Neuron (in vitro differentiated cells): ENCODE measurements at regions not wholly inside any gene's neighbourhood (a gene's known extent, or its start where the extent isn't known, plus 50 kb on each side); places are given as distances from the start of the nearest gene placed in this dataset.

Experiments
- H2AFZ ChIP-seq: one replicate; pipeline ENCODE4 v1.6.1; 2013; ENCODE audit warnings: low read depth, mild to moderate bottlenecking, inconsistent platforms, low read length, moderate library complexity
- H3K27me3 ChIP-seq: one replicate; pipeline ENCODE4 v1.6.1; 2013; ENCODE audit warnings: low read length; ENCODE audit not compliant: insufficient read depth
- H3K36me3 ChIP-seq: one replicate; pipeline ENCODE4 v1.6.1; 2013; ENCODE audit warnings: low read length; ENCODE audit not compliant: insufficient read depth
- H3K4me1 ChIP-seq: one replicate; pipeline ENCODE4 v1.6.1; 2013; ENCODE audit warnings: low read length; ENCODE audit not compliant: insufficient read depth
- H3K4me3 ChIP-seq: 2 replicates; pipeline ENCODE4 v1.5.1; 2013; ENCODE audit warnings: mild to moderate bottlenecking, low read length, moderate library complexity
- H3K9me3 ChIP-seq: one replicate; pipeline ENCODE4 v1.6.1; 2013; ENCODE audit warnings: low read length

DNA sequence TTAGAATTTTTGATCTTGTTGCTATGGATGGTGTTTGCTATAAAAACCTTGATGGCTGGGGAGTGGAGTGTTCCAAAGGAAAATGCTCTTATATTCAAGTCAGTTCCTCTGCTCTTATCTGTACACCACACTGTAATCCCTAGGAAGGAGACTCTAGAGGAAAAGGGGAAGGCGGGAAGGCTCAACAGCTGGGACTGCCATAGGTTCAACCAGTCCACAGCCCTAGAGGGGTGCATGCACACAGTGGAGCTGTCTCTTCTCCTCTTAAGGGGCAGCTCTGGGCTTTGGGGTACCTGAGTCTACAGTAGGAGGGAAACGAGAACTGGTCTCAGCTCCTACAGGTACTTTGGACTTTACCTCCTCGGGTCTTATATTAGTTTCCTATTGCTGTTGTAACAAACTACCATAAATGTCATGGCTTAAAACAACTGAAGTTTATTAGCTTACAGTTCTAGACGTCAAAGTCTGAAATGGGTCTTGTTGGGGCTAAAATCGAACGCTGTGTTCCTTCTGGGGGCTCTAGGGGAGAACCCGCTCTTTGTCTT, 77.2 kb upstream of the ZBED5 start:
- Histone ChIP-seq H3K4me3 (no peak overlapping the region), H3K4me1 (peaks cover 21% of the 10 kb centered on the region), H3K9me3 (no peaks in the 10 kb centered on the region), H3K36me3 (no peaks in the 10 kb centered on the region), H3K27me3 (no peaks in the 10 kb centered on the region), H2AFZ (no peak overlapping the region)

DNA sequence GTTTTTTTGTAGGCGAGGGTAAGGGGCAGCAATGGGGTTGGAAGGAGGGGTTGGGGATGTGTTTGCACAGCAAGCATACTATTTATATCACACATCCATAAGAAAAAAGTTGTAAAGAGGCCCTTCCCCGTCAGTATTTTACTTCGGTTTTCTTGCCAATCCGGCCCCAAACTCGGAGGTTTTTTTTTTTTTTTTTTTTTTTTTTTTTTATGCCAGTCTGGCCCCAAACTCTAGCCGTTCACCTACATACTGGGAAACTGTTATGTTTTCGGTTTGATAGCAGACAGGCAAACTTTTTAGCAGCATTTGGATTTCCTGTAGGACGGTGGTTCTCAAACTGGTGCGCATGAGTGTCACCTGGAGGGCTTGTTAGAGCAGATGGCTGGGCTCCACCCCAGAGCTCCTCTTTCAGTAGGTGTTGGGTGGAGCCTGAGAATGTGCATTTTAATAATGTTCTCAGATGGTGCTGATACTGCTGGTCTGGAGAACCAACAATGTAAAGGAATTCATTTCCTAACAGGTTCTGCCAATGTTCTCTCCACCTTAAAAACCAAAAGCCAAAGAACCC, 76.5 kb upstream of the ZBED5 start:
- H2AFZ ChIP-seq: peak overlapping the region; percentile 2
- H3K9me3 ChIP-seq: no peaks in the 10 kb centered on the region
- no peaks in the 10 kb centered on the region for H3K27me3 ChIP-seq
- peak overlapping the region; percentile 41 for H3K4me3 ChIP-seq
- no peaks in the 10 kb centered on the region for H3K36me3 ChIP-seq
- H3K4me1 ChIP-seq: peaks cover 21% of the 10 kb centered on the region

DNA sequence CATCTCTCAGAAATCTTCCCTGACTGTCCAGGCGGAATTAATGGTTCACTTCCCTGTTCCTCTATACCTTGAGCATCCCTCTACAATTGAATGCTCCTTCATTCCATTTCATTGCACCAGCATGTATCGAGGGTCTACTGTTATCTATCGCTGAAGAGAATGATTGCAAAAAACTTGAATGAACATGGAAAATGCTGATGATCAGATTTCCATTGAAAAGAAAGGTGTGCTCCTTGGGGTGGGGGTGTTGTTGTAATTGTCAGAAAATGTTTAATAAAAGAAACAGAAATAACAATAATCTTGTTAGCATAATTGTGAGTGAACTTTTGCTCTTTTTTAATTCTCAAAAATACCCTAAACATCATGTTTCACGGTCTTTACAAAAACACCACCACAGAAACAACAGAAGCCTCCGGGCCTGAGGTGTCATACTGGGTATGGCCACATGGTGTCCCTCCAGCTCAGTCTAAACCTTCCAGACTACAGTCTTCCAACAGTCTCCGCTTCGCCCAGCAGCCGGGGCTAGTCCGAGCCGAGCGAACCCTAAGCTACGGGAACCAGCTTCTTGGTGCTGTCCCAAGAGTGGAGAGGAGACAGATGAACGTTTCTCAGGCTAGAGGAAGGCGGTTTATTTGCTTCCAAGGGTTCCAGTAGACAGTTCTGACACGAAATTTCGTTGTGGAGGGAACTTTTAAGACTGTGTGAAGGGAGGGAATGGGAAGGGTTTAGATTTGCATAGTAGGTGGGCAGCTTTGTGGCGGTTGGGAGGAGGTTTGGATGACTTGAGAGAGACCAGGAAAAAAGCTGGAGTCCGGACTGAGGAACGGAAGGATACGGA, 75.8 kb upstream of the ZBED5 start:
- Histone ChIP-seq H3K27me3 (no peaks in the 10 kb centered on the region), H3K4me1 (peaks cover 21% of the 10 kb centered on the region), H3K36me3 (no peaks in the 10 kb centered on the region), H3K4me3 (peak overlapping the region; percentile 41), H2AFZ (peak overlapping the region; percentile 2), H3K9me3 (no peaks in the 10 kb centered on the region)

DNA sequence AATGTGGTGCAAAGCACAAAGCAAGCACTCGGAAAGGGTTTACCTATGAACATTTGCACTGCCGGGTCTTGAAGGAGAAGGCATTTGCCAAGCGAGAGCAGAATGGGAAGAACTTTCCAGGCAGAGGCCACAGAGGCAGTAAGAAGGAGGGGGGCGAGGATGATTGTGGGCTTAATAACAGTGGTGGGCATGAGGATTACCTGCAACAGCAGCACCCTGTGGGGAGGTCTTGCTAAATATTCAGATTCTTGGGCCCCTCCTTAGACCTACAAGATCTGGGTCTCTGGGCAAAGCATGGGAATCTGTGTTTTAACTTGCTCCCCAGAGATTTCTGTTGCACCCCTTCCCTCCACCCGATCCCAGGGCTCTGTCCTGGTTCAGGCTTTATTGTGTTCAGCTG, 75.1 kb upstream of the ZBED5 start:
- no peak overlapping the region for H3K4me3 ChIP-seq
- H3K4me1 ChIP-seq: peaks cover 21% of the 10 kb centered on the region

DNA sequence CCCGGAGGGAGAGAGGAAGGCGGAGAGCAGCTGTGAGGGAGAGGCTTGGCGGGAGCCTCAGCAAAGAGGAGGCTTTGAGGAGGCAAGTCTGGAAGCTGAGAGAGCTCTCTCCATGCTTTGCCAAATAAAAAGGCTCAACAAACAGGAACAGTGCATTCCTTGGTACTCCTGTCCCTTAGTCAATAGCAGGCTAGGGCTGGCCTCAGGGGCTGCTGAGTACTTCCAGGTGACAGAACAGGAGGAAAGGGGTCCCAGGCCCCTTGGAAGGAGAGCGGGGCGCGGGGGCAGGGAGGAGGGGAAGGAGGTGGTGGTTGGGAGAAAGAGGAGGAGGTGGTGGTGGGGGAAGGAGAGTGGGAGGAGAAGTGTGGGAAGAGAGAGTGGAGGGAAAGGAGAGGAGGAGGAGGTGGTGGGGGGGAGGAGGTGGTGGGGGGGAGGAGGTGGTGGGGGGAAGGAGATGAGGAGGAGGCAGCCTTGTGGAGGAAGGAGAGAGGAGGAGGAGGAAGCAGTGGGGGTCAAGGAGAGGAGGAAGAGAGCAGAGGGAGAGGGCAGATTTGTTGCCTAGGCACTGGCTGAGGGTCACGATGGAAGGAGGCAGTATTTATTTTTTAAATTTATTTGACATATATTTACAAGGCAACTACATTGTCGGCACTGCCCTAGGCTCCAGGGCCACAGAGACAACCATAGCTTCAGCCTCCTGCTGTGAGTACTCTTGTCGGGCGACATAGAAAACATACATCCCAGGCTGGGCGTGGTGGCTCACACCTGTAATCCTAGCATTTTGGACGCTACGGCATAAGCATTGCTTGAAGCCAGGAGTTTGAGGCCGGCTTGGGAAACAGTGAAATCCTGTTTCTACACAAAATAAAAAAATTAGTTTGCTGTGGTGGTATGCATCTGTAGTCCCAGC, 74.2 kb upstream of the ZBED5 start:
- Histone ChIP-seq H3K4me3 (peak overlapping the region; percentile 78), H3K4me1 (peaks cover 24% of the 10 kb centered on the region), H3K36me3 (no peaks in the 10 kb centered on the region), H3K27me3 (no peaks in the 10 kb centered on the region), H3K9me3 (no peaks in the 10 kb centered on the region), H2AFZ (peak overlapping the region; percentile 95)

More for the DNA sequence above, 75.1 kb upstream of the ZBED5 start:
- no peaks in the 10 kb centered on the region for H3K27me3 ChIP-seq
- no peaks in the 10 kb centered on the region for H3K9me3 ChIP-seq
- no peak overlapping the region for H2AFZ ChIP-seq
- H3K36me3 ChIP-seq: no peaks in the 10 kb centered on the region

DNA sequence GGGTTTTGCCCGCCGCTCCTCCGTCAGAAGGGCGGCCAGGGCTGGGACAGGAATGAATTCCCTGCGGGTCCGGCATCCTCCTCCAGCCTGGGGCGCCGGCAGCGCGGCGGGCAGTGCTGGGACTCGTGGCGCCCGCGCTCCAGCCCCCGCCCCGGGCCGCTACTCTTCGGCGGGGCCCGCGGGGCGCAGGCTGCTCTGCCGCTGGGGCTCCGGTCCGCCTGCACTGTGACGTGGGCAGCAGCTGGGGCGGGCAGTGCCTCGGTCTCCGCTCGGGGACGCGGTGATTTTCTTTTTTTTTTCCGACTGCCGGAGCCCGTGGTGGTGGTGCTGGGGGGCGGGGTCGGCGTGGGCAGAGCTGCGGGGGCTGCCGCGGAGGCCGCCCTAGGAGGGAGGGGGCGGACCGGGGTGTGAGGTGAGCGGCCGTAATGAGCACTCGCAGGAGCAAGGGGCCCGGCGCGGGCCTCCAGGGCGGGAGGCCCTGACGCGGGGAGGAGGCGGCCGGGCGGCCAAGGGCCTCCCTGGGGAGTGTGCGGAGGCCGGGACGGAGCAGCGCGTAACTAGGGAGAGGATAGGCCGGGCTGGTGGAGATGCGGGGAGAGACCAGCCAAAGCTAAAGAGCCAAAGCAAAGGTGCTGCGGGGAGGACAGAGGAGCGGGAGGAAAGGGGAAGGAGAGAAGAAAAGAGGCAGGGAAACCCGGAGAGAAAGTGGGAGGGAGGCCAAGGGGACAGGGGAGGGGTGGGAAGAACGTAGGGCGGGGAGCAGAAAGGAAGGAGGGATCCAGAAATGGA, 73.3 kb upstream of the ZBED5 start:
- no peaks in the 10 kb centered on the region for H3K9me3 ChIP-seq
- H3K4me1 ChIP-seq: peaks cover 27% of the 10 kb centered on the region
- peak overlapping the region; percentile 78 for H3K4me3 ChIP-seq
- H3K36me3 ChIP-seq: no peaks in the 10 kb centered on the region
- no peaks in the 10 kb centered on the region for H3K27me3 ChIP-seq
- H2AFZ ChIP-seq: peak overlapping the region; percentile 95

DNA sequence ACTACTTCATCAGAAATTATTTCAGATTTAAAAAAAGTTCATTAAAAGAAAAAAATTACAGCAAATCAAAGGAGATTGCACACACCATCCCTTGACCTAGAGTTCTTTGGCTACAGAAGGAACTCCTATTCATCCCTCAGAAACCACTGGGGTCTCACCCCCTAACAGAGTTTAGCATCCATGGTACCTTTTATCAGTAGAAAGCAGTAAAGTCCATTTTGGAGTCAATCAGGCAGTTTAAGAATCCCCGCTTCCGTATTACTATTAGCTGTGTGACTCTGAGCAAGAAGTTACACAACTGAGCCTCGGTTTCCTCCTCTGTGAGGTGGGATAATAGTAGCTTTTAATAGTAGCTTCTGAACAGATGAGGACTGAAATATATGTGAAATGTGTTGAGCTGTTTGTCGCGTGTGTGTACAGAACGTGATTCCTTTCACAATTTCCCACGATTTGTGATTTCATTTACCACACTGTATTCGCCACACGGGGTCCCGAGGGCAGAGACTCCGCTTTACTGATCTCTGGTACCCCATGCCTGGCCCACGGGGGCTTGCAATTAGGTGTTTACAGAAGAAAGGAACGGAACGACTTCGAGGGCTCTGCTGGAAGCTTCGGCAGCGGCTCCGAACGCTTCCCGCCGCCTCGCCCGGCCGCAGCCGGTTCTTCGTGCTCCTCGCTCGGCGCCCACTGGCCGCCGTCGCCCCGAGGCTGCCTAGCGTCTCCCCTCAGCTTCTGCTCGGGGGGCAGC, 72.5 kb upstream of the ZBED5 start:
- Histone ChIP-seq H3K9me3 (no peaks in the 10 kb centered on the region), H3K27me3 (no peaks in the 10 kb centered on the region), H3K4me3 (peak overlapping the region; percentile 78), H3K4me1 (peaks cover 27% of the 10 kb centered on the region), H2AFZ (peak overlapping the region; percentile 95), H3K36me3 (no peaks in the 10 kb centered on the region)

DNA sequence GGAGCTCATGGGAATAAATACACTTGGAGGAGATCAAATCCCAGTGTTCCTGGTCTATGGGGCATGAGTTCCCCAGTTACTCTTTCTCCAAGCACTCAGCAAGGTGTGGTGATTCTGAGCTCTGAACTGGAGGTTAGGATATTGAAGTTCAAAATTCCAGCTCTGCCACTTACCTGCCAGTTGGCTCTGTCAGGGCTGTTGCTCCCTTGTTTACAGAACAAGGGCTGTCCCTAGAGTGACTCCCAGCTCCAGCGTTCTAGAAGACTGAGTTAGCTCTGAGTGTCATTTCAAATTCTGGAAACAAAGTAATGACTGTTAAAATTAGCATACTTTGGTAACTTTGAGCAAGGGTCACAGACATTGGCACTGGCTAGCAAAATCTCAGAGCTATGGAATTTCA, 69.7 kb upstream of the ZBED5 start:
- Histone ChIP-seq H3K27me3 (no peaks in the 10 kb centered on the region), H3K36me3 (no peaks in the 10 kb centered on the region), H3K4me1 (peaks cover 16% of the 10 kb centered on the region), H3K4me3 (no peak overlapping the region), H2AFZ (no peak overlapping the region), H3K9me3 (no peaks in the 10 kb centered on the region)

DNA sequence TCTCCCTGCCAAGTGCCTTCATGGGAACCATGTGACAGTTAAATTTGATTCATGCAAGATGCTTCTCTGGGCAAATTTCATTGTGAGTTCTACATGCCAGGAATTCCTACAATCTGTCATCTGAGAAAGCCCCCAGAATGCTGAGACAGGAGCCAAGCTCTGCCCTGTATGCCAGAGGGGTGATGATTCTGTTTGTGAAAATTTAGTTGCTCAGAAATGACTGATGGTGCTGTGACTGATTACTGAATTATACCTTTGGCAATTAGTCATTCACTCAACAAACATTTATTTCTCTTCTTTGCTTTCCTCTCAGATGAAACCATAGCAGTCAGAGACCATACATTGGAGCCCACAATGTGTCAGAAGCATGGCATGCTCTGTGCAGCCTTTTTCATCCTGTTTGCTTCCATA, 69.0 kb upstream of the ZBED5 start:
- Histone ChIP-seq H3K9me3 (no peaks in the 10 kb centered on the region), H2AFZ (no peak overlapping the region), H3K4me3 (no peak overlapping the region), H3K27me3 (no peaks in the 10 kb centered on the region), H3K36me3 (no peaks in the 10 kb centered on the region), H3K4me1 (peaks cover 13% of the 10 kb centered on the region)

DNA sequence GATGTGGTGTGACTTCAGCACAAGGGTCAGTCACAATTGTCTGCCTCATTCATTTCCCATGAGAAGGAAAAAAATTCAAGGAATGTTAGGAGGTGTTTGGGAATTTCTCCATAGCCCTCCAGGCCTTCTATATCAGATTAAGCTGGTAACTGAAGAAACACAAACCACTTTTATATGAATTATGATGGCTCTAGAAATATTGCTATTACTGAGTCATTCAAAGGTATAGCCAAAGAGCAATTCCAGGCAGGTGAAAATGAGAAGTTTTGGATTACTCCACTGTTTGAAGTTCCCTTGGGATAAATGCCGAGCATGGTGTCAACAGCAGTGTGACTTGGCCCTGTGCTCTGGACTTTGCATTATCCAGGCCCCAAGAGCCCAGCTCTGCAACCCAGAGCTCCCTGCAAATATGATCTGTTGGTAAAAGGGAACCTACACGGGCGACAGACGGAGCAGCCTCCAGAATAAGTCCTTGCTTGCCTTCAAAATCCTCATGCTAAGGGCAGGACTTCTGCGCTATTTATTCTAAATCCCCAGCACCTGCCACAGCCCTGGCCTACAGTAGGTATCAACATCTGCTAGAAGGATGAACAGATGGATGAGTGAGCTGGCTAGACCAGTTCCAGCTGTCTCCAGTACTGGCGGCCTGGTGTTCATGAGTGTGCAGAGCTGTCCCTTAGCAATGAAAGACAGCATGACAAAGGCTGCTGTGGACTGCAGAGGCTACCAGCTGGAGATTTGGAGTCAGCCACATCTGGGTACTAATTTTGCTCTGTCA, 67.5 kb upstream of the ZBED5 start:
- Histone ChIP-seq H3K36me3 (no peaks in the 10 kb centered on the region), H3K4me3 (no peak overlapping the region), H2AFZ (no peak overlapping the region), H3K4me1 (peaks cover 7% of the 10 kb centered on the region), H3K9me3 (no peaks in the 10 kb centered on the region), H3K27me3 (no peaks in the 10 kb centered on the region)

DNA sequence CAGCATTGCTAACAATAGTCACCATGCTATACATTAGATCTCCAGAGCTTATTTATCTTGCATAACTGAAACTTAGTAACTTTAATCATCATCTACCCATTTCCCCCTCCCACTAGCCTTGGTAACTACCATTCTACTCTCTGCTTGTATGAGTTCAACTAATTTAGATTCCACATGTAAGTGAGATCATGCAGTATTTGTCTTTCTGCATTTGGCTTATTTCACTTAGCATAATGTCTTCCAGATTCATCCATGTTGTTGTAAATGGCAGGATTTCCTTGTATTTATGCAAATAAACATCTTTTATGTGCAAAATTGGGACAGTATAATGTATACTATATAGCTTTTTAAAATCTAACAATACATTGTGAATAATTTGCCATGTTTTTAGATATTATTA, 66.0 kb upstream of the ZBED5 start:
- no peaks in the 10 kb centered on the region for H3K36me3 ChIP-seq
- H2AFZ ChIP-seq: no peak overlapping the region
- no peaks in the 10 kb centered on the region for H3K9me3 ChIP-seq
- H3K4me1 ChIP-seq: peaks cover 6% of the 10 kb centered on the region
- H3K27me3 ChIP-seq: no peaks in the 10 kb centered on the region
- no peak overlapping the region for H3K4me3 ChIP-seq
